ENCODE measurements at regions not wholly inside any gene's neighbourhood (a gene's known extent, or its start where the extent isn't known, plus 50 kb on each side); places are given as distances from the start of the nearest gene placed in this dataset.

GRCh38 chr6:121904559-121904958, 469.1 kb downstream of the GJA1 start:
- intact Hi-C loops (cut with DNase I; ENCODE audit: low total_unique reads): no loop called here
- Histone ChIP-seq H3K27me3 (no peaks in the 10 kb centered on the region), H3K27ac (no peak overlapping the region), H3K4me3 (no peak overlapping the region), H3K9me3 (peaks cover 0 to 12% of the 10 kb centered on the region in 2 donors), H3K4me1 (no peaks in the 10 kb centered on the region), H3K36me3 (no peaks in the 10 kb centered on the region)
- TF ChIP-seq CTCF (IDR thresholded peaks at IDR 0.05) (no peak), POLR2AphosphoS5 (IDR thresholded peaks at IDR 0.05) (no peak), EP300 (IDR thresholded peaks at IDR 0.05; ENCODE audit: low read depth) (no peak), POLR2A (IDR thresholded peaks at IDR 0.05) (no peak)
- 24 to 27% methylated on average over 4 of the region's 4 CpGs for WGBS, 2 donors (ENCODE audit: low coverage in 1 of 2)
- in situ Hi-C loops (cut with MboI; ENCODE audit: low pct_ligation_motif_present in 1 of 4, low pct_unique_long_range_greater_than_20kb in 1 of 4, low sequenced_read_pairs in 3 of 4): no loop called here
- DNase-seq: no peak

- TF ChIP-seq EP300 (IDR thresholded peaks at IDR 0.05; ENCODE audit: low read depth) (no peak), POLR2A (IDR thresholded peaks at IDR 0.05) (no peak), POLR2AphosphoS5 (IDR thresholded peaks at IDR 0.05) (no peak), CTCF (IDR thresholded peaks at IDR 0.05) (no peak)
- in situ Hi-C loops (cut with MboI; ENCODE audit: low pct_ligation_motif_present in 1 of 4, low pct_unique_long_range_greater_than_20kb in 1 of 4, low sequenced_read_pairs in 3 of 4): no loop called here
- Histone ChIP-seq H3K36me3 (no peaks in the 10 kb centered on the region), H3K4me1 (no peaks in the 10 kb centered on the region), H3K4me3 (no peak overlapping the region), H3K9me3 (peaks cover 2 to 11% of the 10 kb centered on the region in 2 donors), H3K27ac (no peak overlapping the region), H3K27me3 (no peaks in the 10 kb centered on the region)
- 51 to 85% methylated on average over 1 of the region's 1 CpG for WGBS, 2 donors (ENCODE audit: low coverage in 1 of 2)
- DNase-seq: no peak
- intact Hi-C loops (cut with DNase I; ENCODE audit: low total_unique reads): no loop called here
Measured at GRCh38 chr6:121912905-121913304, 477.5 kb downstream of the GJA1 start.

GRCh38 chr6:121917263-121917829, 481.9 kb downstream of the GJA1 start:
- no peaks in the 10 kb centered on the region for H3K36me3 ChIP-seq
- no peak for TF ChIP-seq POLR2AphosphoS5 (IDR thresholded peaks at IDR 0.05)
- no peaks in the 10 kb centered on the region for H3K27me3 ChIP-seq
- no peaks in the 10 kb centered on the region for H3K9me3 ChIP-seq
- no peak for DNase-seq
- in situ Hi-C loops (cut with MboI; ENCODE audit: low pct_ligation_motif_present in 1 of 4, low pct_unique_long_range_greater_than_20kb in 1 of 4, low sequenced_read_pairs in 3 of 4) (no loop called here), intact Hi-C loops (cut with DNase I; ENCODE audit: low total_unique reads) (no loop called here)
- H3K27ac ChIP-seq: no peak overlapping the region
- H3K4me3 ChIP-seq: no peak overlapping the region
- WGBS, 2 donors (ENCODE audit: low coverage in 1 of 2): 75 to 80% methylated on average over 2 to 3 of the region's 3 CpGs
- H3K4me1 ChIP-seq: no peaks in the 10 kb centered on the region

GRCh38 chr6:121917834-121918559, 481.5 kb upstream of the HSF2 start:
- WGBS, 2 donors (ENCODE audit: low coverage in 1 of 2): 82% methylated on average over 1 of the region's 1 CpG
- TF ChIP-seq POLR2A (IDR thresholded peaks at IDR 0.05) (no peak), POLR2AphosphoS5 (IDR thresholded peaks at IDR 0.05) (no peak), EP300 (IDR thresholded peaks at IDR 0.05; ENCODE audit: low read depth) (no peak), CTCF (IDR thresholded peaks at IDR 0.05) (no peak)
- Histone ChIP-seq H3K9me3 (no peaks in the 10 kb centered on the region), H3K27ac (no peak overlapping the region), H3K27me3 (no peaks in the 10 kb centered on the region), H3K4me3 (no peak overlapping the region), H3K36me3 (no peaks in the 10 kb centered on the region), H3K4me1 (no peaks in the 10 kb centered on the region)
- no peak for DNase-seq
- in situ Hi-C loops (cut with MboI; ENCODE audit: low pct_ligation_motif_present in 1 of 4, low pct_unique_long_range_greater_than_20kb in 1 of 4, low sequenced_read_pairs in 3 of 4) (no loop called here), intact Hi-C loops (cut with DNase I; ENCODE audit: low total_unique reads) (no loop called here)

Measured in transverse colon (tissue), 4 donors.